ENCODE measurements at regions not wholly inside any gene's neighbourhood (a gene's known extent, or its start where the extent isn't known, plus 50 kb on each side); places are given as distances from the start of the nearest gene placed in this dataset.
"Not testable (repeated sequence)": the region's sequence is repeated elsewhere in the genome, so short reads cannot be mapped to it uniquely, and the experiment has no call there.

- DNase-seq (ENCODE audit: low spot score) = not testable (repeated sequence)
These were observed 258.7 kb upstream of the KCND2 start for GRCh38 chr7:120014301-120014700.

GRCh38 chr7:120014925-120015465 lies 258.0 kb upstream of the KCND2 start:
- DNase-seq (ENCODE audit: low spot score) = no peak

- no peak for DNase-seq (ENCODE audit: low spot score)
These were observed 251.9 kb upstream of the KCND2 start for GRCh38 chr7:120021085-120021484.

- no peak for DNase-seq (ENCODE audit: low spot score)
These were observed 249.3 kb upstream of the KCND2 start for GRCh38 chr7:120023494-120024167.

- no peak for DNase-seq (ENCODE audit: low spot score)
These were observed 244.3 kb upstream of the KCND2 start for GRCh38 chr7:120028636-120029035.

GRCh38 chr7:120030876-120031275 lies 242.1 kb upstream of the KCND2 start:
- no peak for DNase-seq (ENCODE audit: low spot score)

- peak; percentile 11 for DNase-seq (ENCODE audit: low spot score)
These were observed 239.9 kb upstream of the KCND2 start for GRCh38 chr7:120033114-120033513.

GRCh38 chr7:120039138-120039537 lies 233.8 kb upstream of the KCND2 start:
- DNase-seq (ENCODE audit: low spot score) = no peak

- DNase-seq (ENCODE audit: low spot score) = no peak
These were observed 231.2 kb upstream of the KCND2 start for GRCh38 chr7:120041798-120042197.

- no peak for DNase-seq (ENCODE audit: low spot score)
These were observed 229.7 kb upstream of the KCND2 start for GRCh38 chr7:120043250-120043649.

- no peak for DNase-seq (ENCODE audit: low spot score)
These were observed 220.0 kb upstream of the KCND2 start for GRCh38 chr7:120052884-120053382.

- no peak for DNase-seq (ENCODE audit: low spot score)
These were observed 219.5 kb upstream of the KCND2 start for GRCh38 chr7:120053390-120053961.

- DNase-seq (ENCODE audit: low spot score) = no peak
These were observed 218.4 kb upstream of the KCND2 start for GRCh38 chr7:120054376-120055100.

- no peak for DNase-seq (ENCODE audit: low spot score)
These were observed 217.7 kb upstream of the KCND2 start for GRCh38 chr7:120055300-120055699.

GRCh38 chr7:120056227-120056626 lies 216.7 kb upstream of the KCND2 start:
- DNase-seq (ENCODE audit: low spot score) = no peak

- DNase-seq (ENCODE audit: low spot score) = peak; percentile 90
These were observed 213.3 kb upstream of the KCND2 start for GRCh38 chr7:120059641-120060040.

- peak; percentile 18 for DNase-seq (ENCODE audit: low spot score)
These were observed 212.7 kb upstream of the KCND2 start for GRCh38 chr7:120060281-120060680.

- DNase-seq (ENCODE audit: low spot score) = no peak
These were observed 212.1 kb upstream of the KCND2 start for GRCh38 chr7:120060875-120061274.

- DNase-seq (ENCODE audit: low spot score) = peak; percentile 18
These were observed 208.4 kb upstream of the KCND2 start for GRCh38 chr7:120064565-120064964.

- not testable (repeated sequence) for DNase-seq (ENCODE audit: low spot score)
These were observed 206.1 kb upstream of the KCND2 start for GRCh38 chr7:120066898-120067297.

- no peak for DNase-seq (ENCODE audit: low spot score)
These were observed 202.8 kb upstream of the KCND2 start for GRCh38 chr7:120070201-120070600.

GRCh38 chr7:120077777-120078176 lies 195.2 kb upstream of the KCND2 start:
- DNase-seq (ENCODE audit: low spot score) = no peak

- no peak for DNase-seq (ENCODE audit: low spot score)
These were observed 194.0 kb upstream of the KCND2 start for GRCh38 chr7:120079022-120079421.
